Hepatocyte (in vitro differentiated cells): ENCODE measurements at regions not wholly inside any gene's neighbourhood (a gene's known extent, or its start where the extent isn't known, plus 50 kb on each side); places are given as distances from the start of the nearest gene placed in this dataset.

ENCODE experiments used
- DNase-seq: peaks from one replicate; pipeline ENCODE4 v3.0.0-alpha.2; 2016; ENCODE audit warnings: low spot score
- H2AFZ ChIP-seq: fragments of 200-600 bp; sonication (generic); 2 replicates; pipeline ENCODE4 v1.6.0; 2016; ENCODE audit warnings: antibody characterized with exemption, mild to moderate bottlenecking
- H3K27ac ChIP-seq: fragments of 200-600 bp; sonication (generic); 2 replicates; pipeline ENCODE4 v1.5.1; 2016; ENCODE audit warnings: mild to moderate bottlenecking
- H3K27me3 ChIP-seq: fragments of 200-600 bp; sonication (generic); 2 replicates; pipeline ENCODE4 v1.6.1; 2016
- H3K36me3 ChIP-seq: fragments of 200-600 bp; sonication (generic); replicated peaks from 2 replicates; pipeline ENCODE4 v1.5.1; 2016; ENCODE audit warnings: low read depth; ENCODE audit not compliant: insufficient read depth
- H3K4me1 ChIP-seq: fragments of 200-600 bp; sonication (generic); 2 replicates; pipeline ENCODE4 v1.5.1; 2016; ENCODE audit warnings: mild to moderate bottlenecking, moderate library complexity; ENCODE audit not compliant: insufficient read depth
- H3K4me2 ChIP-seq: fragments of 200-600 bp; sonication (generic); 2 replicates; pipeline ENCODE4 v1.6.0; 2016
- H3K4me3 ChIP-seq: fragments of 200-600 bp; sonication (generic); 2 replicates; pipeline ENCODE4 v1.5.1; 2016; ENCODE audit warnings: mild to moderate bottlenecking
- H3K79me2 ChIP-seq: fragments of 200-600 bp; sonication (generic); 2 replicates; pipeline ENCODE4 v1.6.0; 2017; ENCODE audit warnings: mild to moderate bottlenecking
- H3K9me2 ChIP-seq: fragments of 200-600 bp; sonication (generic); replicated peaks from 2 replicates; pipeline ENCODE4 v1.6.0; 2017; ENCODE audit warnings: mild to moderate bottlenecking; ENCODE audit not compliant: insufficient read depth
- H3K9me3 ChIP-seq: fragments of 200-600 bp; sonication (generic); 2 replicates; pipeline ENCODE4 v1.5.1; 2016; ENCODE audit warnings: low read depth, mild to moderate bottlenecking
- H4K20me1 ChIP-seq: fragments of 200-600 bp; sonication (generic); 2 replicates; pipeline ENCODE4 v1.6.0; 2016; ENCODE audit warnings: mild to moderate bottlenecking; ENCODE audit not compliant: insufficient read depth, poor library complexity, severe bottlenecking
- EZH2 ChIP-seq: fragments of 200-600 bp; sonication (generic); IDR thresholded peaks from 2 replicates; pipeline ENCODE4 v1.6.1; 2016; ENCODE audit warnings: antibody characterized with exemption, mild to moderate bottlenecking, borderline replicate concordance
- EZH2phosphoT487 ChIP-seq: fragments of 200-600 bp; sonication (generic); IDR thresholded peaks from one replicate; pipeline ENCODE4 v1.6.1; 2018; ENCODE audit warnings: antibody characterized with exemption, mild to moderate bottlenecking, low read depth, moderate library complexity; ENCODE audit not compliant: unreplicated experiment, severe bottlenecking
- WGBS: methylation state at CpG from one replicate; pipeline ENCODE4 v1.1.6; 2016; ENCODE audit warnings: low lambda C conversion rate; ENCODE audit errors: missing lambda C conversion rate; 5-methylcytosine and 5-hydroxymethylcytosine counted together
- TF ChIP-seq, protein P1 (sequence below): fragments of 200-600 bp; sonication (generic); IDR thresholded peaks from 2 replicates; pipeline ENCODE4 v1.5.1; 2016; ENCODE audit warnings: antibody characterized with exemption, mild to moderate bottlenecking; ENCODE audit not compliant: poor library complexity

DNA sequence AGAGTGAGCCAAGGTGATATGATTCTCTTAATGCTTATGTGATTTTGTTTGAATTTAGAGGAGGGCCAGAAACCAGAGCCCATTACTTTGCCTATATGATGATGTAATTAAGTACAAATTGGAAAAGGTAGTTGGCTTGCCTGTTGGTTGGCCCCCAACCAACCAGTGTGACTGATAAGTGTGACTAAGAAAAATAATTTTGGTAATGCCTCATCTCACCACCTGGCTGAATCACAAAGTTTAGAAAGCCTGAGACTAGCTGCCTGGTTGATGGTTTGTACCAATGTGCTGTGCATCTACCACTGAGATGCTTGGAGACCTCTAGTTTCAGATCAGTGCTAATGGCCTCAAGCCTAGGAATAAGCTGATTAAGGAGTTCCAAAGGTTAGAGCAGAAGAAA, 338.7 kb downstream of the CDH2 start:
- no peaks in the 10 kb centered on the region for H3K4me1 ChIP-seq
- no peaks in the 10 kb centered on the region for H3K9me3 ChIP-seq
- H3K79me2 ChIP-seq = no peaks in the 10 kb centered on the region
- H3K4me2 ChIP-seq = no peak overlapping the region
- peak overlapping the region; percentile 59 for H3K27ac ChIP-seq
- no peak overlapping the region for H3K4me3 ChIP-seq
- no peaks in the 10 kb centered on the region for H3K27me3 ChIP-seq
- DNase-seq = no peak
- H2AFZ ChIP-seq = no peak overlapping the region
- H3K36me3 ChIP-seq = no peaks in the 10 kb centered on the region
- no peaks in the 10 kb centered on the region for H3K9me2 ChIP-seq
- H4K20me1 ChIP-seq = no peaks in the 10 kb centered on the region
- TF ChIP-seq, protein P1, sequence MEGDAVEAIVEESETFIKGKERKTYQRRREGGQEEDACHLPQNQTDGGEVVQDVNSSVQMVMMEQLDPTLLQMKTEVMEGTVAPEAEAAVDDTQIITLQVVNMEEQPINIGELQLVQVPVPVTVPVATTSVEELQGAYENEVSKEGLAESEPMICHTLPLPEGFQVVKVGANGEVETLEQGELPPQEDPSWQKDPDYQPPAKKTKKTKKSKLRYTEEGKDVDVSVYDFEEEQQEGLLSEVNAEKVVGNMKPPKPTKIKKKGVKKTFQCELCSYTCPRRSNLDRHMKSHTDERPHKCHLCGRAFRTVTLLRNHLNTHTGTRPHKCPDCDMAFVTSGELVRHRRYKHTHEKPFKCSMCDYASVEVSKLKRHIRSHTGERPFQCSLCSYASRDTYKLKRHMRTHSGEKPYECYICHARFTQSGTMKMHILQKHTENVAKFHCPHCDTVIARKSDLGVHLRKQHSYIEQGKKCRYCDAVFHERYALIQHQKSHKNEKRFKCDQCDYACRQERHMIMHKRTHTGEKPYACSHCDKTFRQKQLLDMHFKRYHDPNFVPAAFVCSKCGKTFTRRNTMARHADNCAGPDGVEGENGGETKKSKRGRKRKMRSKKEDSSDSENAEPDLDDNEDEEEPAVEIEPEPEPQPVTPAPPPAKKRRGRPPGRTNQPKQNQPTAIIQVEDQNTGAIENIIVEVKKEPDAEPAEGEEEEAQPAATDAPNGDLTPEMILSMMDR = no peak
- TF ChIP-seq EZH2 = no peak
- TF ChIP-seq EZH2phosphoT487 = no peak

DNA sequence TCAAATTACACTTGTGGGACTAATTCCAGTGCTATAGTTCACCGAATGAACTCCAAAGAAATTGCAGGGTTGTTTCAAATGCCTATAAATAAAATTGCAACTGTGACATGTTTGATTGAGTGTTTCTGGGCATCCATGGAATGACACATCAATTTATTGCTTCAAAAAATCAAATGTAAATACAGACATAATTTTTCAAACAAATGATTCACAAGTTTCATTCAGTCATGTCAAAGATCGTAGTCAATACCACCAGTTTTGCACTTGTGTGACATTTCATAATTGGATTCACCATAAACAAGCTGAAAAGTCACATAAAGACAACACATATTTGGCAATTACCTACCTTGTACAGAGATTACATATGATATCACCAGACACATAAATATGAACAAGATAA, 350.8 kb downstream of the CDH2 start:
- H2AFZ ChIP-seq = no peak overlapping the region
- H3K36me3 ChIP-seq = no peaks in the 10 kb centered on the region
- H3K9me2 ChIP-seq = no peaks in the 10 kb centered on the region
- H3K79me2 ChIP-seq = no peaks in the 10 kb centered on the region
- no peak overlapping the region for H3K4me3 ChIP-seq
- no peaks in the 10 kb centered on the region for H3K9me3 ChIP-seq
- no peaks in the 10 kb centered on the region for H3K4me1 ChIP-seq
- no peak for DNase-seq
- no peak overlapping the region for H3K4me2 ChIP-seq
- TF ChIP-seq EZH2phosphoT487 (no peak), EZH2 (no peak)
- TF ChIP-seq, protein P1 = no peak
- H3K27me3 ChIP-seq = no peaks in the 10 kb centered on the region
- no peaks in the 10 kb centered on the region for H4K20me1 ChIP-seq
- no peak overlapping the region for H3K27ac ChIP-seq
- 94% methylated on average over 2 of the region's 2 CpGs for WGBS

DNA sequence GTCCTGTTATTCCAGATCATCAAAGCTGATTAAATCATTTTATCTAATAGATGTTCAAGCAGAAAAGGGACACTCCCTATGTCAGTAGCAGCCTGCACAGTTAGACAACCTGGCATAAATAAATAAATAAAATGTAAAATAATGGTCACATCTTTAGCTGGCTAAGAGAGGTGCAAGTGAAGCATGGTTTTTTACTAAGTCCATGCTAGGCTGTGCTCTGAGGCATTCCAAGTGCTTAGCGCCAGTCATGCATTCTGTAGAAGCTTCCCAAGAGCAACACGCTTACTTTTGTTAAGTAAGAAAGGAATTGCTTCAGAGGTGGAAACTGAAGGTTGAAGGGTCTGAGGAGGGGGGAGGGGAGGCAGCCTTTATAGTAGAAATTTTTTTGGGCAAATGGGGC, 351.2 kb downstream of the CDH2 start:
- no peaks in the 10 kb centered on the region for H3K9me3 ChIP-seq
- H3K79me2 ChIP-seq = no peaks in the 10 kb centered on the region
- H3K36me3 ChIP-seq = no peaks in the 10 kb centered on the region
- H3K27me3 ChIP-seq = no peaks in the 10 kb centered on the region
- 87% methylated on average over 2 of the region's 2 CpGs for whole genome bisulfite sequencing
- no peak overlapping the region for H3K4me3 ChIP-seq
- TF ChIP-seq EZH2 (no peak), EZH2phosphoT487 (no peak)
- TF ChIP-seq, protein P1 = no peak
- no peaks in the 10 kb centered on the region for H3K9me2 ChIP-seq
- H4K20me1 ChIP-seq = no peaks in the 10 kb centered on the region
- H2AFZ ChIP-seq = no peak overlapping the region
- no peak overlapping the region for H3K4me2 ChIP-seq
- H3K4me1 ChIP-seq = no peaks in the 10 kb centered on the region
- DNase-seq = no peak
- H3K27ac ChIP-seq = no peak overlapping the region
